B cell (primary cell): ENCODE measurements at regions not wholly inside any gene's neighbourhood (a gene's known extent, or its start where the extent isn't known, plus 50 kb on each side); places are given as distances from the start of the nearest gene placed in this dataset.

Experiments used
- EZH2 ChIP-seq: IDR thresholded peaks from 2 replicates; pipeline ENCODE4 v1.6.1; 2012; ENCODE audit warnings: borderline replicate concordance, low read depth, mild to moderate bottlenecking, moderate library complexity, low read length; ENCODE audit not compliant: insufficient read depth, poor library complexity, severe bottlenecking
- TF ChIP-seq, protein P1 (sequence below): fragments of 200-600 bp; IDR thresholded peaks from one replicate; pipeline ENCODE4 v1.8.0; 2022; ENCODE audit warnings: antibody characterized with exemption, mild to moderate bottlenecking

GRCh38 chr1:38577937-38578270, 281.7 kb downstream of the RRAGC start:
- TF ChIP-seq, protein P1, sequence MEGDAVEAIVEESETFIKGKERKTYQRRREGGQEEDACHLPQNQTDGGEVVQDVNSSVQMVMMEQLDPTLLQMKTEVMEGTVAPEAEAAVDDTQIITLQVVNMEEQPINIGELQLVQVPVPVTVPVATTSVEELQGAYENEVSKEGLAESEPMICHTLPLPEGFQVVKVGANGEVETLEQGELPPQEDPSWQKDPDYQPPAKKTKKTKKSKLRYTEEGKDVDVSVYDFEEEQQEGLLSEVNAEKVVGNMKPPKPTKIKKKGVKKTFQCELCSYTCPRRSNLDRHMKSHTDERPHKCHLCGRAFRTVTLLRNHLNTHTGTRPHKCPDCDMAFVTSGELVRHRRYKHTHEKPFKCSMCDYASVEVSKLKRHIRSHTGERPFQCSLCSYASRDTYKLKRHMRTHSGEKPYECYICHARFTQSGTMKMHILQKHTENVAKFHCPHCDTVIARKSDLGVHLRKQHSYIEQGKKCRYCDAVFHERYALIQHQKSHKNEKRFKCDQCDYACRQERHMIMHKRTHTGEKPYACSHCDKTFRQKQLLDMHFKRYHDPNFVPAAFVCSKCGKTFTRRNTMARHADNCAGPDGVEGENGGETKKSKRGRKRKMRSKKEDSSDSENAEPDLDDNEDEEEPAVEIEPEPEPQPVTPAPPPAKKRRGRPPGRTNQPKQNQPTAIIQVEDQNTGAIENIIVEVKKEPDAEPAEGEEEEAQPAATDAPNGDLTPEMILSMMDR, result no peak
- no peak for TF ChIP-seq EZH2
